ENCODE measurements at regions not wholly inside any gene's neighbourhood (a gene's known extent, or its start where the extent isn't known, plus 50 kb on each side); places are given as distances from the start of the nearest gene placed in this dataset.

GRCh38 chr13:76439546-76439945, 446.7 kb downstream of the KCTD12 start:
- Histone ChIP-seq H3K27ac (ENCODE audit: low read depth in 1 of 2, low read length in 2 of 2) (no peak overlapping the region), H3K27me3 (ENCODE audit: control insufficient read depth in 4 of 4, insufficient read depth in 4 of 4, low read length in 3 of 4) (no peaks in the 10 kb centered on the region), H3K4me1 (ENCODE audit: control insufficient read depth in 4 of 4, insufficient read depth in 4 of 4, low read length in 3 of 4) (no peaks in the 10 kb centered on the region), H3K9me3 (ENCODE audit: control insufficient read depth in 4 of 4, low read length in 3 of 4) (peaks cover 0 to 5% (median 0%) of the 10 kb centered on the region in 4 donors), H3K9ac (ENCODE audit: low read depth in 1 of 2, low read length in 2 of 2) (no peak overlapping the region), H3K4me3 (ENCODE audit: low read depth in 1 of 3, low read length in 3 of 3) (no peak overlapping the region), H3K36me3 (ENCODE audit: control insufficient read depth in 4 of 4, insufficient read depth in 3 of 4, low read depth in 1 of 4, low read length in 3 of 4) (no peaks in the 10 kb centered on the region)
- 94% methylated on average over 2 of the region's 2 CpGs for WGBS
- DNase-seq (ENCODE audit: low spot score), result no peak
- TF ChIP-seq FOXA2 (IDR thresholded peaks at IDR 0.05), result no peak
- no peak for TF ChIP-seq REST (IDR thresholded peaks at IDR 0.05)
- TF ChIP-seq GABPA (IDR thresholded peaks at IDR 0.05 in 1 of 2, conservative IDR thresholded peaks at IDR 0.05 in 1 of 2), result no peak
- TF ChIP-seq, protein P1, sequence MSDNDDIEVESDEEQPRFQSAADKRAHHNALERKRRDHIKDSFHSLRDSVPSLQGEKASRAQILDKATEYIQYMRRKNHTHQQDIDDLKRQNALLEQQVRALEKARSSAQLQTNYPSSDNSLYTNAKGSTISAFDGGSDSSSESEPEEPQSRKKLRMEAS (IDR thresholded peaks at IDR 0.05), result no peak
- TF ChIP-seq ATF3 (IDR thresholded peaks at IDR 0.05), result no peak
- no peak for TF ChIP-seq EGR1 (IDR thresholded peaks at IDR 0.05; ENCODE audit: low read depth in 2 of 2)
- no peak for TF ChIP-seq FOXA1 (IDR thresholded peaks at IDR 0.05)
- no peak for TF ChIP-seq HNF4G (IDR thresholded peaks at IDR 0.05)
- no peak for TF ChIP-seq YY1 (IDR thresholded peaks at IDR 0.05)
- no peak for TF ChIP-seq TAF1 (conservative IDR thresholded peaks at IDR 0.05)

GRCh38 chr13:76438050-76438449, 448.2 kb downstream of the KCTD12 start:
- Histone ChIP-seq H3K4me3 (ENCODE audit: low read depth in 1 of 3, low read length in 3 of 3) (no peak overlapping the region), H3K9ac (ENCODE audit: low read depth in 1 of 2, low read length in 2 of 2) (no peak overlapping the region), H3K9me3 (ENCODE audit: control insufficient read depth in 4 of 4, low read length in 3 of 4) (no peaks in the 10 kb centered on the region), H3K36me3 (ENCODE audit: control insufficient read depth in 4 of 4, insufficient read depth in 3 of 4, low read depth in 1 of 4, low read length in 3 of 4) (no peaks in the 10 kb centered on the region), H3K4me1 (ENCODE audit: control insufficient read depth in 4 of 4, insufficient read depth in 4 of 4, low read length in 3 of 4) (no peaks in the 10 kb centered on the region), H3K27ac (ENCODE audit: low read depth in 1 of 2, low read length in 2 of 2) (no peak overlapping the region), H3K27me3 (ENCODE audit: control insufficient read depth in 4 of 4, insufficient read depth in 4 of 4, low read length in 3 of 4) (no peaks in the 10 kb centered on the region)
- whole genome bisulfite sequencing, result 98% methylated on average over 2 of the region's 2 CpGs
- no peak for TF ChIP-seq GABPA (IDR thresholded peaks at IDR 0.05 in 1 of 2, conservative IDR thresholded peaks at IDR 0.05 in 1 of 2)
- no peak for TF ChIP-seq TAF1 (conservative IDR thresholded peaks at IDR 0.05)
- TF ChIP-seq EGR1 (IDR thresholded peaks at IDR 0.05; ENCODE audit: low read depth in 2 of 2), result no peak
- no peak for TF ChIP-seq RXRA (IDR thresholded peaks at IDR 0.05)
- TF ChIP-seq HNF4G (IDR thresholded peaks at IDR 0.05), result no peak
- no peak for DNase-seq (ENCODE audit: low spot score)

- Histone ChIP-seq H3K4me1 (ENCODE audit: control insufficient read depth in 4 of 4, insufficient read depth in 4 of 4, low read length in 3 of 4) (no peaks in the 10 kb centered on the region), H3K27ac (ENCODE audit: low read depth in 1 of 2, low read length in 2 of 2) (no peak overlapping the region), H3K4me3 (ENCODE audit: low read depth in 1 of 3, low read length in 3 of 3) (no peak overlapping the region), H3K27me3 (ENCODE audit: control insufficient read depth in 4 of 4, insufficient read depth in 4 of 4, low read length in 3 of 4) (peaks cover 0 to 6% (median 0%) of the 10 kb centered on the region in 4 donors), H3K9me3 (ENCODE audit: control insufficient read depth in 4 of 4, low read length in 3 of 4) (no peaks in the 10 kb centered on the region), H3K9ac (ENCODE audit: low read depth in 1 of 2, low read length in 2 of 2) (no peak overlapping the region), H3K36me3 (ENCODE audit: control insufficient read depth in 4 of 4, insufficient read depth in 3 of 4, low read depth in 1 of 4, low read length in 3 of 4) (no peaks in the 10 kb centered on the region)
- 65% methylated on average over 2 of the region's 2 CpGs for WGBS
- DNase-seq (ENCODE audit: low spot score), result no peak
- TF ChIP-seq JUND (IDR thresholded peaks at IDR 0.05) (no peak), YY1 (IDR thresholded peaks at IDR 0.05) (no peak), RAD21 (IDR thresholded peaks at IDR 0.05) (no peak), EGR1 (IDR thresholded peaks at IDR 0.05; ENCODE audit: low read depth in 2 of 2) (no peak), FOXA1 (IDR thresholded peaks at IDR 0.05) (no peak), HNF4G (IDR thresholded peaks at IDR 0.05) (no peak), GABPA (IDR thresholded peaks at IDR 0.05 in 1 of 2, conservative IDR thresholded peaks at IDR 0.05 in 1 of 2) (no peak), SP1 (IDR thresholded peaks at IDR 0.05) (no peak), TAF1 (conservative IDR thresholded peaks at IDR 0.05) (no peak), FOXA2 (IDR thresholded peaks at IDR 0.05) (no peak), ATF3 (IDR thresholded peaks at IDR 0.05) (no peak), REST (IDR thresholded peaks at IDR 0.05) (no peak), NR2F2 (IDR thresholded peaks at IDR 0.05) (no peak)
- TF ChIP-seq, protein P2, sequence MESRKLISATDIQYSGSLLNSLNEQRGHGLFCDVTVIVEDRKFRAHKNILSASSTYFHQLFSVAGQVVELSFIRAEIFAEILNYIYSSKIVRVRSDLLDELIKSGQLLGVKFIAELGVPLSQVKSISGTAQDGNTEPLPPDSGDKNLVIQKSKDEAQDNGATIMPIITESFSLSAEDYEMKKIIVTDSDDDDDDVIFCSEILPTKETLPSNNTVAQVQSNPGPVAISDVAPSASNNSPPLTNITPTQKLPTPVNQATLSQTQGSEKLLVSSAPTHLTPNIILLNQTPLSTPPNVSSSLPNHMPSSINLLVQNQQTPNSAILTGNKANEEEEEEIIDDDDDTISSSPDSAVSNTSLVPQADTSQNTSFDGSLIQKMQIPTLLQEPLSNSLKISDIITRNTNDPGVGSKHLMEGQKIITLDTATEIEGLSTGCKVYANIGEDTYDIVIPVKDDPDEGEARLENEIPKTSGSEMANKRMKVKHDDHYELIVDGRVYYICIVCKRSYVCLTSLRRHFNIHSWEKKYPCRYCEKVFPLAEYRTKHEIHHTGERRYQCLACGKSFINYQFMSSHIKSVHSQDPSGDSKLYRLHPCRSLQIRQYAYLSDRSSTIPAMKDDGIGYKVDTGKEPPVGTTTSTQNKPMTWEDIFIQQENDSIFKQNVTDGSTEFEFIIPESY (IDR thresholded peaks at IDR 0.05), result no peak
- TF ChIP-seq, protein P1 (IDR thresholded peaks at IDR 0.05), result no peak
Observed at GRCh38 chr13:76425935-76426334, 460.3 kb downstream of the KCTD12 start.

All from liver (tissue), 7 donors.